ENCODE measurements at regions not wholly inside any gene's neighbourhood (a gene's known extent, or its start where the extent isn't known, plus 50 kb on each side); places are given as distances from the start of the nearest gene placed in this dataset.

GRCh38 chr5:3049261-3049660 is 297.8 kb upstream of the IRX2 start:
- WGBS (ENCODE audit: insufficient coverage), result 89% methylated on average over 11 of the region's 11 CpGs
- CTCF ChIA-PET, result no interaction called here

GRCh38 chr5:3047212-3047774 is 295.8 kb upstream of the IRX2 start:
- H3K9me3 Mint-ChIP-seq (ENCODE audit: insufficient read depth), result peaks cover 2% of the 10 kb centered on the region
- H3K4me2 ChIP-seq (replicated peaks; ENCODE audit: low read depth, low read length, poor library complexity, severe bottlenecking), result no peak overlapping the region
- WGBS (ENCODE audit: insufficient coverage), result 89% methylated on average over 6 of the region's 8 CpGs
- intact Hi-C loops (cut with micrococcal nuclease), result no loop called here
- H2AFZ ChIP-seq (ENCODE audit: insufficient read depth, low read depth, low read length, poor library complexity, severe bottlenecking), result no peak overlapping the region
- TF ChIP-seq CTCF (IDR thresholded peaks at IDR 0.05), result no peak
- TF ChIP-seq EZH2 (IDR thresholded peaks at IDR 0.05; ENCODE audit: borderline replicate concordance, insufficient read depth, low read depth, low read length, poor library complexity, severe bottlenecking), result no peak
- H3K27ac ChIP-seq (ENCODE audit: low read length in 2 of 2), result no peak overlapping the region
- no peak overlapping the region for H3K4me3 Mint-ChIP-seq
- no peaks in the 10 kb centered on the region for H3K4me1 ChIP-seq (ENCODE audit: control insufficient read depth in 2 of 2, insufficient read depth in 2 of 2, low read length in 2 of 2)
- H3K9me3 ChIP-seq (ENCODE audit: control extremely low read depth in 1 of 3, control insufficient read depth in 2 of 3, insufficient read depth in 1 of 3, low read length in 2 of 3), result peaks cover 0 to 28% (median 0%) of the 10 kb centered on the region in 3 donors
- H3K27me3 Mint-ChIP-seq, result no peaks in the 10 kb centered on the region
- ChIA-PET CTCF (no interaction called here), POLR2A (no interaction called here)
- H3K4me3 ChIP-seq (ENCODE audit: control extremely low read depth in 1 of 5, extremely low read depth in 1 of 5, insufficient read depth in 1 of 5, low read depth in 2 of 5, low read length in 4 of 5), result no peak overlapping the region
- no peak overlapping the region for H3K27ac Mint-ChIP-seq
- no peaks in the 10 kb centered on the region for H3K4me1 Mint-ChIP-seq
- no peaks in the 10 kb centered on the region for H4K20me1 ChIP-seq (ENCODE audit: control insufficient read depth, insufficient read depth, low read length, poor library complexity, severe bottlenecking)
- H3K36me3 ChIP-seq (replicated peaks in 1 of 2; ENCODE audit: control extremely low read depth in 1 of 2, control insufficient read depth in 1 of 2, extremely low read depth in 1 of 2, insufficient read depth in 2 of 2, low read length in 1 of 2), result no peaks in the 10 kb centered on the region
- ATAC-seq (ENCODE audit: low read depth), result no peak
- no peaks in the 10 kb centered on the region for H3K79me2 ChIP-seq (ENCODE audit: control insufficient read depth, insufficient read depth, low read length)
- no peak overlapping the region for H3K9ac ChIP-seq (ENCODE audit: low read length)
- no peaks in the 10 kb centered on the region for H3K27me3 ChIP-seq (replicated peaks in 1 of 4; ENCODE audit: control extremely low read depth in 1 of 4, control insufficient read depth in 3 of 4, insufficient read depth in 4 of 4, low read length in 3 of 4)
- DNase-seq, result no peak

More at GRCh38 chr5:3049261-3049660, 297.8 kb upstream of the IRX2 start:
- intact Hi-C loops (cut with micrococcal nuclease), result no loop called here
- Mint-ChIP-seq H3K27me3 (no peaks in the 10 kb centered on the region), H3K9me3 (ENCODE audit: insufficient read depth) (peaks cover 5% of the 10 kb centered on the region), H3K4me3 (no peak overlapping the region), H3K4me1 (no peaks in the 10 kb centered on the region), H3K27ac (no peak overlapping the region)
- Histone ChIP-seq H3K4me2 (replicated peaks; ENCODE audit: low read depth, low read length, poor library complexity, severe bottlenecking) (no peak overlapping the region), H2AFZ (ENCODE audit: insufficient read depth, low read depth, low read length, poor library complexity, severe bottlenecking) (no peak overlapping the region), H3K79me2 (ENCODE audit: control insufficient read depth, insufficient read depth, low read length) (no peaks in the 10 kb centered on the region), H3K4me1 (ENCODE audit: control insufficient read depth in 2 of 2, insufficient read depth in 2 of 2, low read length in 2 of 2) (no peaks in the 10 kb centered on the region), H3K4me3 (ENCODE audit: control extremely low read depth in 1 of 5, extremely low read depth in 1 of 5, insufficient read depth in 1 of 5, low read depth in 2 of 5, low read length in 4 of 5) (no peak overlapping the region), H3K27ac (ENCODE audit: low read length in 2 of 2) (no peak overlapping the region), H3K9ac (ENCODE audit: low read length) (no peak overlapping the region), H3K36me3 (replicated peaks in 1 of 2; ENCODE audit: control extremely low read depth in 1 of 2, control insufficient read depth in 1 of 2, extremely low read depth in 1 of 2, insufficient read depth in 2 of 2, low read length in 1 of 2) (no peaks in the 10 kb centered on the region), H4K20me1 (ENCODE audit: control insufficient read depth, insufficient read depth, low read length, poor library complexity, severe bottlenecking) (no peaks in the 10 kb centered on the region), H3K27me3 (replicated peaks in 1 of 4; ENCODE audit: control extremely low read depth in 1 of 4, control insufficient read depth in 3 of 4, insufficient read depth in 4 of 4, low read length in 3 of 4) (no peaks in the 10 kb centered on the region), H3K9me3 (ENCODE audit: control extremely low read depth in 1 of 3, control insufficient read depth in 2 of 3, insufficient read depth in 1 of 3, low read length in 2 of 3) (peaks cover 0 to 30% (median 0%) of the 10 kb centered on the region in 3 donors)
- TF ChIP-seq CTCF (IDR thresholded peaks at IDR 0.05) (no peak), EZH2 (IDR thresholded peaks at IDR 0.05; ENCODE audit: borderline replicate concordance, insufficient read depth, low read depth, low read length, poor library complexity, severe bottlenecking) (no peak)
- ATAC-seq (ENCODE audit: low read depth), result no peak
- POLR2A ChIA-PET, result no interaction called here
- DNase-seq, result no peak
